BLaER1 treated with 17β-estradiol and CSF1 and Interleukin-3, amounts not matched to agents 10 nM and 100 nM (cell line): ENCODE measurements at regions not wholly inside any gene's neighbourhood (a gene's known extent, or its start where the extent isn't known, plus 50 kb on each side); places are given as distances from the start of the nearest gene placed in this dataset.
"Not testable (repeated sequence)": the region's sequence is repeated elsewhere in the genome, so short reads cannot be mapped to it uniquely, and the experiment has no call there.

ENCODE experiments used
- H3K27ac ChIP-seq, 11 experiments: shearing (Covaris generic); formaldehyde crosslinking; 2 replicates each; pipeline ENCODE4 v1.8.1; 2022
- H3K27me3 ChIP-seq, 11 experiments: shearing (Covaris generic); formaldehyde crosslinking; 2 replicates each; pipeline ENCODE4 v1.8.1; 2022
- H3K36me3 ChIP-seq, 11 experiments: shearing (Covaris generic); formaldehyde crosslinking; 2 replicates each; pipeline ENCODE4 v1.8.1; 2022
- H3K4me1 ChIP-seq, 10 experiments: shearing (Covaris generic); formaldehyde crosslinking; 2 replicates each; pipeline ENCODE4 v1.8.1; 2022
- H3K4me2 ChIP-seq, 11 experiments: shearing (Covaris generic); formaldehyde crosslinking; 2 replicates each; pipeline ENCODE4 v1.8.1; 2022
- H3K4me3 ChIP-seq, 10 experiments: shearing (Covaris generic); formaldehyde crosslinking; 2 replicates each; pipeline ENCODE4 v1.8.1; 2022
- H3K9ac ChIP-seq, 11 experiments: shearing (Covaris generic); formaldehyde crosslinking; 2 replicates each; pipeline ENCODE4 v1.8.1; 2022
- H3K9me3 ChIP-seq, 11 experiments: shearing (Covaris generic); formaldehyde crosslinking; replicated peaks in 1 of 11; 2 replicates each; pipeline ENCODE4 v1.8.1; 2022
- H4K20me1 ChIP-seq, 11 experiments: shearing (Covaris generic); formaldehyde crosslinking; 2 replicates each; pipeline ENCODE4 v1.8.1; 2022
- Cebpa-rat ChIP-seq, 11 experiments: shearing (Covaris generic); IDR thresholded peaks; 2 replicates each; pipeline ENCODE4 v1.8.1; 2022

DNA sequence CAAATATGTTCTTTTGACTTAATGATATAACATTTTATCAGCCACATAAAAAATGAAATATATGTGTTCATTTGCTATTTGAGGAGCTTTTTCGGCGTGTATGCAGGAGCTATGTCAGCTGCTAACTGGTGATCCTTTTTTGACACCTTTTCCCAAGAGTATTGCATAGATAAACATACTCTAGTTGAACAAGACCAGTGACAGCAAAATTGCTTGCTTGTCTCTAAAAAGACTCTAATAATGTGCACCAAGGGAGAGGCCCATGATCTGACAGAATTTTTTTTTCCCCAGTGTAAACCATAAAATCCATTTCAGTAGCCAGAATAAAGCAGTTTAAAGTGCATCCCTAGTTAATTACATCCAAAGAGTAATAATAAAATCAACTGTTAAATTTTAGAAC lies 103.6 kb upstream of the BARHL2 start:
- no peak for TF ChIP-seq Cebpa-rat (IDR thresholded peaks at IDR 0.05)

DNA sequence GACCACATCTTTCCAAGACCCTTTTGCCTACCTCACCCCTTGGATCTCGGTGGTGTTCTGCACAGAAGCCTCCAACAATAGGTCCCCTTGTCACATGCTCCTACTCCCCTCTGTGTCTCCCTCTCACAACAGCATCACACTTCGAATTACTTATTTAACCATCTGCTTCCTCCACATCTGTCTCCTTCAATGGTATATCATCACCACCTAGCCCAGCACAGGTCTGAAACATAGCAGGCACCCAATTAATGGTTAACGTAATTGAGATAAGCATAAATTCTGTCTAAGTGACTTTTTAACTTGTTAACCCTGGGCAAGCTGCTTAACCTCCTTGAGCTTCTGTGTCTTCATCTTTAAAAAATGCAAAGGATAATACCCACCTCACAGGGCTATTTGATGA lies 100.3 kb upstream of the BARHL2 start:
- H3K9me3 ChIP-seq: peaks cover 0 to 8% (median 0%) of the 10 kb centered on the region in 11 experiments; a peak in 1 of 22 replicates
- no peak overlapping the region for H3K9ac ChIP-seq
- no peaks in the 10 kb centered on the region for H3K4me1 ChIP-seq
- H3K27me3 ChIP-seq: no peaks in the 10 kb centered on the region
- TF ChIP-seq Cebpa-rat (IDR thresholded peaks at IDR 0.05): no peak
- no peak overlapping the region for H3K4me2 ChIP-seq
- H4K20me1 ChIP-seq: no peaks in the 10 kb centered on the region
- no peak overlapping the region for H3K4me3 ChIP-seq
- no peaks in the 10 kb centered on the region for H3K36me3 ChIP-seq
- no peak overlapping the region for H3K27ac ChIP-seq

More for the DNA sequence above, 103.6 kb upstream of the BARHL2 start:
- no peaks in the 10 kb centered on the region for H3K36me3 ChIP-seq
- no peak overlapping the region for H3K4me2 ChIP-seq
- H3K9ac ChIP-seq: no peak overlapping the region
- no peaks in the 10 kb centered on the region for H3K27me3 ChIP-seq
- no peaks in the 10 kb centered on the region for H3K4me1 ChIP-seq
- no peaks in the 10 kb centered on the region for H4K20me1 ChIP-seq
- H3K27ac ChIP-seq: no peak overlapping the region
- H3K9me3 ChIP-seq: peaks cover 0 to 8% (median 0%) of the 10 kb centered on the region in 11 experiments; a peak in 1 of 22 replicates
- no peak overlapping the region for H3K4me3 ChIP-seq

DNA sequence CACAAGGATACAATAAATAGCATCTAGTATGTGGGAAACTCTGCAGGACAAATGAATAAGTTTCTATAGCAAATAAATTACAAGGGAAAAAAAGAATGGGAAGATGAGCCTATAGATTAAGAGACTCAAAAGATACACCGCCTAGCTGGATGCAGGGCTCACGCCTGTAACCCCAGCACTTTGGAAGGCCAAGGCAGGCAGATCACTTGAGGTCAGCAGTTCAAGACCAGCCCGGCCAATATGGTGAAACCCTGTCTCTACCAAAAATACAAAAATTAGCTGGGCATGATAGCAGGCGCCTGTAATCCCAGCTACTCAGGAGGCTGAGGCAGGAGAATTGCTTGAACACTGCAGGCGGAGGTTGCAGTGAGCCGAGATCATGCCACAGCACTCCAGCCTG lies 95.1 kb upstream of the BARHL2 start:
- H3K4me3 ChIP-seq, H3K4me1 ChIP-seq, H3K27me3 ChIP-seq, H3K36me3 ChIP-seq, H3K4me2 ChIP-seq, H3K9me3 ChIP-seq, H3K27ac ChIP-seq, H3K9ac ChIP-seq, H4K20me1 ChIP-seq: not testable (repeated sequence)

- H3K27ac ChIP-seq, H4K20me1 ChIP-seq, H3K27me3 ChIP-seq, H3K4me2 ChIP-seq, H3K36me3 ChIP-seq, H3K9me3 ChIP-seq, H3K9ac ChIP-seq, H3K4me3 ChIP-seq, H3K4me1 ChIP-seq: not testable (repeated sequence)
These were observed 94.4 kb upstream of the BARHL2 start for GRCh38 chr1:90811444-90811950.

- Histone ChIP-seq H3K9ac (no peak overlapping the region), H3K4me3 (no peak overlapping the region), H3K27ac (no peak overlapping the region), H3K4me1 (0 out of 20 replicates have a peak, but pooled peaks cover 0 to 4% (median 0%) of the 10 kb centered on the region in 10 experiments), H3K4me2 (no peak overlapping the region), H3K9me3 (no peaks in the 10 kb centered on the region), H3K36me3 (no peaks in the 10 kb centered on the region), H3K27me3 (no peaks in the 10 kb centered on the region), H4K20me1 (no peaks in the 10 kb centered on the region)
- TF ChIP-seq Cebpa-rat (IDR thresholded peaks at IDR 0.05): no peak
These were observed 93.6 kb upstream of the BARHL2 start for GRCh38 chr1:90810681-90811080.

DNA sequence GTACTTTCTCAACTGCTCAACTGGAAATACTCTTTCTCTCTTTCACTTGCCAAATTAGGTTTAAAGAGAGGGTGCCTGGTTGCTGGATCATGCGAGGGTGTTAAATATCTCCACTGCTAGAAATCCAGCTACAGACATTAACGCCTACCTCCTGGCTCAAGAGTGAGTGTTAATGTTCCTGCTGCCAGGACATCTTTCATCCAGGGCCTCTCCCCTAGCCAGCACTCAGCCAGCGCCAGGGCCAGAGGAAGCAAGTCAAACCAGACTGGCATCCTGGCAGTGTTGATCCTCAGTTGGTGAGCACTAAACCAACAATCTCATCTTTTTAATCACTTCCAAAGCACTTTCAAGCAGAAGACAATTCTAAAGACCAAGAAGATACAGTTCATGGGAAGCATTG lies 92.9 kb upstream of the BARHL2 start:
- Histone ChIP-seq H3K9ac (no peak overlapping the region), H3K4me3 (no peak overlapping the region), H4K20me1 (no peaks in the 10 kb centered on the region), H3K36me3 (no peaks in the 10 kb centered on the region), H3K4me2 (no peak overlapping the region), H3K27ac (no peak overlapping the region), H3K4me1 (0 out of 20 replicates have a peak, but pooled peaks cover 0 to 4% (median 0%) of the 10 kb centered on the region in 10 experiments), H3K27me3 (no peaks in the 10 kb centered on the region), H3K9me3 (peaks cover 0 to 5% (median 0%) of the 10 kb centered on the region in 11 experiments; a peak in 3 of 22 replicates)
- TF ChIP-seq Cebpa-rat (IDR thresholded peaks at IDR 0.05): no peak

DNA sequence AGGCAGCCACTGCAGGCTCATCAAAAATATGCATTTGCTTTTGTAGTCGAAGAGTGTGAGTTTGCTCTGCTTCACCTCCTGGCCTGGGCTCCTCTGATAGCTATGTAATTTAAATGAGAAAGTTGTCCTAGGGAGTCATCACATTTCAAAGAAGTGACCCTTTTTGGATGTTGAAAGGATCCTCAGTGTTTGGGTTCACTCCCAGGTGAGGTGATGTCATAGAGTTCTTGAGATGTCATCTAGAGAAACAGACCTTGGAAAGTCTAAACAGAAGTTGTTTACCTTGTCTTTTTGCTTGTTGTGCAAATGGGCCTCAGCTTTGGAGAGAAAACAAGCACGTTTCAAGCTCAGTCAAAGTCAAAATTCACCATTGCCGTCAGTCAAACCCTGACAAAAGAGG lies 92.0 kb upstream of the BARHL2 start:
- H3K4me1 ChIP-seq: 0 out of 20 replicates have a peak, but pooled peaks cover 0 to 4% (median 0%) of the 10 kb centered on the region in 10 experiments
- peaks cover 0 to 5% (median 0%) of the 10 kb centered on the region in 11 experiments; a peak in 3 of 22 replicates for H3K9me3 ChIP-seq

DNA sequence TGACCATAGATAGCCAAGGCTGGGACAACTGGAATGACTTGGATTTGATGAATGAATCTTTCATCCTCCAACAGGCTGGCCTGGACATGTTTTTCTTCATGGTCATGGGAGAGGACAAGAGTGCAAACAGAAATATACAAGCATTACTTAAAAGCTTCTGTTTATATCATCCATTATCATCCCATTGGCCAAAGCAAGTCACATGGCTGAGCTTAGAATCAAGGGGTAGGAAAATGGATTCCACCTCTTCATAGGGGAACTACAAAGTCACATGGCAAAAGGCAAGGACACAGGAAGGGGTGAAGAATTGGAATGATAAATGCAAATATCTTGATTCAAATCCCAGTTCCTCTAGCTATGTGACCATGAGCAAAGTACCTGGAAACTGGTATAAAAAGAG lies 90.2 kb upstream of the BARHL2 start:
- H3K9me3 ChIP-seq: peaks cover 0 to 5% (median 0%) of the 10 kb centered on the region in 11 experiments; a peak in 3 of 22 replicates
- H3K4me1 ChIP-seq: 0 out of 20 replicates have a peak, but pooled peaks cover 0 to 4% (median 0%) of the 10 kb centered on the region in 10 experiments
- no peak overlapping the region for H3K9ac ChIP-seq
- no peak overlapping the region for H3K27ac ChIP-seq
- no peak for TF ChIP-seq Cebpa-rat (IDR thresholded peaks at IDR 0.05)
- no peaks in the 10 kb centered on the region for H4K20me1 ChIP-seq
- H3K4me3 ChIP-seq: no peak overlapping the region
- no peaks in the 10 kb centered on the region for H3K36me3 ChIP-seq
- H3K27me3 ChIP-seq: no peaks in the 10 kb centered on the region
- no peak overlapping the region for H3K4me2 ChIP-seq

More for the DNA sequence above, 92.0 kb upstream of the BARHL2 start:
- Histone ChIP-seq H3K27ac (no peak overlapping the region), H3K9ac (no peak overlapping the region), H3K36me3 (no peaks in the 10 kb centered on the region), H3K4me2 (peak overlapping the region in 1 of 11 experiments; percentile 3; a peak in 1 of 22 replicates), H3K27me3 (no peaks in the 10 kb centered on the region), H3K4me3 (no peak overlapping the region), H4K20me1 (no peaks in the 10 kb centered on the region)
- no peak for TF ChIP-seq Cebpa-rat (IDR thresholded peaks at IDR 0.05)

DNA sequence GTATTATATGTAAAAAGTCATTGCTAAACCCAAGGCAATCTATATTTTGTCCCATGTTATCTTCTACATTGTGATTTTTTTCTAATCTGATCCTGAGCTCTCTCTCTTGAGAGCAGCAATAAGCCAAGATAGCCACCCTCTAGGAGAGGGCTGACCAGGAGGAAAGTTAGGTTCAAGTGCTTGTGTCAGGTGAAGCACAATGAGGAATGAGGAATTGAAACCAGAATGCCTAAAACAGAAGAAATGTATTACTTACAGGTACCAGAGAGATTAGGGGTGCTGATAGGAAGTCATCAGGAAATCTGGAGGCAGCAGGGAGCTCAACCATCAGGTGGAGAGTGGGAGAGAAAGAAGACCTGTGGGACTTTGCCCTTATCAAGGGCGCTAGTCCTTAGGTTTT lies 85.5 kb upstream of the BARHL2 start:
- H3K36me3 ChIP-seq: no peaks in the 10 kb centered on the region
- no peak for TF ChIP-seq Cebpa-rat (IDR thresholded peaks at IDR 0.05)
- no peaks in the 10 kb centered on the region for H4K20me1 ChIP-seq
- H3K9me3 ChIP-seq: peaks cover 0 to 5% (median 0%) of the 10 kb centered on the region in 11 experiments; a peak in 3 of 22 replicates
- H3K27ac ChIP-seq: no peak overlapping the region
- H3K27me3 ChIP-seq: no peaks in the 10 kb centered on the region
- H3K4me1 ChIP-seq: no peaks in the 10 kb centered on the region
- H3K4me2 ChIP-seq: no peak overlapping the region
- H3K9ac ChIP-seq: no peak overlapping the region
- H3K4me3 ChIP-seq: no peak overlapping the region

- no peaks in the 10 kb centered on the region for H3K36me3 ChIP-seq
- peaks cover 0 to 4% (median 0%) of the 10 kb centered on the region in 11 experiments; a peak in 2 of 22 replicates for H3K9me3 ChIP-seq
- no peak overlapping the region for H3K9ac ChIP-seq
- H3K4me3 ChIP-seq: no peak overlapping the region
- H4K20me1 ChIP-seq: no peaks in the 10 kb centered on the region
- peaks cover 0 to 4% (median 2%) of the 10 kb centered on the region in 10 experiments; a peak in 7 of 20 replicates for H3K4me1 ChIP-seq
- H3K27ac ChIP-seq: no peak overlapping the region
- no peaks in the 10 kb centered on the region for H3K27me3 ChIP-seq
- no peak for TF ChIP-seq Cebpa-rat (IDR thresholded peaks at IDR 0.05)
- H3K4me2 ChIP-seq: no peak overlapping the region
These were observed 83.1 kb upstream of the BARHL2 start for GRCh38 chr1:90800012-90800717.
